Mesothelial cell of epicardium (in vitro differentiated cells): ENCODE measurements at regions not wholly inside any gene's neighbourhood (a gene's known extent, or its start where the extent isn't known, plus 50 kb on each side); places are given as distances from the start of the nearest gene placed in this dataset.

ENCODE experiments used
- DNase-seq, 2 experiments: peaks; one replicate each; pipeline ENCODE4 v3.0.0; 2021; ENCODE audit warnings: low spot score in 2 of 2; ENCODE audit not compliant: unreplicated experiment in 2 of 2
- H3K27ac Mint-ChIP-seq: 2 replicates; pipeline ENCODE4 v1.8.0; 2021; ENCODE audit warnings: mixed read lengths
- H3K27me3 Mint-ChIP-seq: 2 replicates; pipeline ENCODE4 v1.8.0; 2021; ENCODE audit warnings: low read depth, mixed read lengths
- H3K36me3 Mint-ChIP-seq: 2 replicates; pipeline ENCODE4 v1.8.0; 2021; ENCODE audit warnings: mixed read lengths
- H3K4me1 Mint-ChIP-seq: 2 replicates; pipeline ENCODE4 v1.8.0; 2021; ENCODE audit warnings: mixed read lengths
- H3K4me3 Mint-ChIP-seq: 2 replicates; pipeline ENCODE4 v1.8.0; 2021; ENCODE audit warnings: mild to moderate bottlenecking, moderate library complexity, mixed read lengths
- H3K9me3 Mint-ChIP-seq: 2 replicates; pipeline ENCODE4 v1.8.0; 2021; ENCODE audit warnings: mixed read lengths
- TF ChIP-seq, protein P1 (sequence below): fragments of 200-600 bp; sonication (generic); IDR thresholded peaks from one replicate; pipeline ENCODE4 v1.5.0; 2021; ENCODE audit warnings: antibody characterized with exemption; ENCODE audit not compliant: unreplicated experiment

DNA sequence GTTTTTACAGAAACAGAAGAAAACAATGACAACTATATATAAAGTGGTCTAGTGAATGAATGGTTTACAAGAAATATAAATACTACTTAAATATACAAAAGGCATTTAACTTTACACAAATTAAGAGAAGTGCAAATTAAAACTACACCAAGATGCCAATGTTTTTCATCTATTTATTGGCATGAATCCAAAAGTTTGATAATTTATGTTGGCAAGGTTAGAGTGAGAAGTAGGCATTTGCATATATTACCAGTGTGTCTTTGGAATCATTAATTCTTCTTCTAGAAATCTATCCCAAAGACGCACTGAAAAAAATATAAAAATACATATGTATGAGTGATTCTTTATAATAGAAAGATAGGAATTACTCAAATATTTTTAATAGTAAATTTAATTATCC is 457.4 kb downstream of the MDFIC start:
- Mint-ChIP-seq H3K27ac (no peak overlapping the region), H3K4me1 (peaks cover 1% of the 10 kb centered on the region), H3K4me3 (no peak overlapping the region), H3K9me3 (peaks cover 10% of the 10 kb centered on the region), H3K27me3 (no peaks in the 10 kb centered on the region), H3K36me3 (no peaks in the 10 kb centered on the region)
- TF ChIP-seq, protein P1, sequence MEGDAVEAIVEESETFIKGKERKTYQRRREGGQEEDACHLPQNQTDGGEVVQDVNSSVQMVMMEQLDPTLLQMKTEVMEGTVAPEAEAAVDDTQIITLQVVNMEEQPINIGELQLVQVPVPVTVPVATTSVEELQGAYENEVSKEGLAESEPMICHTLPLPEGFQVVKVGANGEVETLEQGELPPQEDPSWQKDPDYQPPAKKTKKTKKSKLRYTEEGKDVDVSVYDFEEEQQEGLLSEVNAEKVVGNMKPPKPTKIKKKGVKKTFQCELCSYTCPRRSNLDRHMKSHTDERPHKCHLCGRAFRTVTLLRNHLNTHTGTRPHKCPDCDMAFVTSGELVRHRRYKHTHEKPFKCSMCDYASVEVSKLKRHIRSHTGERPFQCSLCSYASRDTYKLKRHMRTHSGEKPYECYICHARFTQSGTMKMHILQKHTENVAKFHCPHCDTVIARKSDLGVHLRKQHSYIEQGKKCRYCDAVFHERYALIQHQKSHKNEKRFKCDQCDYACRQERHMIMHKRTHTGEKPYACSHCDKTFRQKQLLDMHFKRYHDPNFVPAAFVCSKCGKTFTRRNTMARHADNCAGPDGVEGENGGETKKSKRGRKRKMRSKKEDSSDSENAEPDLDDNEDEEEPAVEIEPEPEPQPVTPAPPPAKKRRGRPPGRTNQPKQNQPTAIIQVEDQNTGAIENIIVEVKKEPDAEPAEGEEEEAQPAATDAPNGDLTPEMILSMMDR, result no peak
- DNase-seq, result no peak

DNA sequence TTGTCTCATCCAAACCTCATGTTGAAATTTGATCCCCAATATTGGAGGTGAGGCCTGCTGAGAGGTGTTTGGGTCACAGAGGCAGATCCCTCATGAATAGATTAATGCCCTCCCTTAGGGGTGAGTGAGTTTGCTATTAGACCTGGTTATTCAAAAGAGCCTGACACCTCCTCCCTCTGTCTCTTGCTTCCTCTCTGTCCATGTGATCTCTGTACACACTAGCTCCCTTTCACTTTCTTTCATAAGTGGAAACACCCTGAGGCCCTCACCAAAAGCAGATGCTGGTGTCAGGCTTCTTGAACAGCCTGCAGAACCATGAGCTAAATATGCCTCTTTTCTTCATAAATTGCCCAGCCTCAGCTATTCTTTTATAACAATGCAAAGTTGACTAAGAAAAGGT is 447.1 kb downstream of the MDFIC start:
- TF ChIP-seq, protein P1, result no peak
- no peak overlapping the region for H3K4me3 Mint-ChIP-seq
- DNase-seq, result no peak

DNA sequence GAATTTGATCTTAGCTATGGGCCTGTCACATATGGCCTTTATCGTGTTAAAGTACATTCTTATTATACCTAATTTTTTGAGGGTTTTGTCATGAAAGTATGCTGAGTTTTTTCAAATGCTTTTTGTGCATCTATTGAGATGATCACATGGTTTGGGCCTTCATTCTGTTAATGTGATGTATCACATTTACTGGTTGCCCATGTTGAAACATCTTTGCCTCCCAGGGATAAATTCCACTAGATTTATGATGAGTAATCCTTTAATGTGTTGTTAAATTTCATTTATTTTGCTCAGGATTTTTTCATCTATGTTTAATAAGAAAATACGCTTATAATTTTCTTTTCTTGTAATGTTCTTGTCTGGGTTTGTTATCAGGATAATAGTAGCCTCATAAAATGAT is 442.0 kb downstream of the MDFIC start:
- no peak for DNase-seq
- TF ChIP-seq, protein P1, result no peak
- H3K4me3 Mint-ChIP-seq, result no peak overlapping the region

More for the DNA sequence above, 447.1 kb downstream of the MDFIC start:
- no peak overlapping the region for H3K27ac Mint-ChIP-seq
- H3K27me3 Mint-ChIP-seq, result no peaks in the 10 kb centered on the region
- peaks cover 30% of the 10 kb centered on the region for H3K9me3 Mint-ChIP-seq
- peaks cover 3% of the 10 kb centered on the region for H3K36me3 Mint-ChIP-seq
- no peaks in the 10 kb centered on the region for H3K4me1 Mint-ChIP-seq

DNA sequence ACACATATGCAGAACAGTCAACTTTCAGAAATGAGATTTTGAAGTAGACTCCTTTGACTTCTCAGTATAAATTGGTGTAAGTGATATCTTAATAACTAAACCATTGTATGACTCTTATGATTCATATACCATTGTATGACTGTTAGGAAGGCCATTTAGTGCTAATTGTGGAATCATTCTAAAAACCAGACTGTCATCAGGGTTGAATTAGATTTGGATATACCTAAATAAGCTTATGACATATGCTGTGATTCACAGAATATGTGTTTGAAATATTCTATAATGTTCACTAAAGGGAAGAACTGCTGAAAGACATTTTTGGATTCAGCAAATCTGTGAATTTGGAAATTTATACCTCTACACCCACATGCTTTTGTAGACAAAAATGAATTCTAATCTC is 438.1 kb downstream of the MDFIC start:
- Mint-ChIP-seq H3K9me3 (peaks cover 21% of the 10 kb centered on the region), H3K4me1 (peaks cover 23% of the 10 kb centered on the region), H3K27me3 (no peaks in the 10 kb centered on the region), H3K36me3 (peaks cover 2% of the 10 kb centered on the region), H3K4me3 (no peak overlapping the region), H3K27ac (no peak overlapping the region)
- TF ChIP-seq, protein P1, result no peak
- no peak for DNase-seq

More for the DNA sequence above, 442.0 kb downstream of the MDFIC start:
- Mint-ChIP-seq H3K27ac (no peak overlapping the region), H3K27me3 (no peaks in the 10 kb centered on the region), H3K36me3 (peaks cover 5% of the 10 kb centered on the region), H3K9me3 (peaks cover 32% of the 10 kb centered on the region), H3K4me1 (peaks cover 6% of the 10 kb centered on the region)

DNA sequence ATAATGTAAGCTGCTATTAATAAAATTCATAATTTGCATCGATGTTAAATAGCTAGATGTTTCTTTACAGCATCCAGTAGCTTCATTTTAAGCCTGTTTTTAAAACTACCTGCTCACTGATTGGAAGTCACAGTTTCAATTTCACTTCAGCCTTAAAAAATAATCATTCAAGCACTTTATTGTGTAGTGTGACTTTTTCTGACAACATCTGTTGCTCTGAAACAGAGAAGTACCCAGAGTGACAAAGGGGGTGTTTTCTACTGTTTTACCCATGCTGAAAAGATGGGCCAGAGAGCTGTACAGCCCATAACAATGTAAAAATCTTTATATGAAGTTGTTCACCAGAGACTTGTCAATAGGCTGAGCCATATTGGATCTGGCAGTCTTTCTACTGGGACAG is 437.2 kb downstream of the MDFIC start:
- TF ChIP-seq, protein P1, result no peak
- Mint-ChIP-seq H3K9me3 (peaks cover 13% of the 10 kb centered on the region), H3K27me3 (no peaks in the 10 kb centered on the region), H3K4me1 (peaks cover 23% of the 10 kb centered on the region), H3K4me3 (no peak overlapping the region), H3K27ac (no peak overlapping the region), H3K36me3 (peaks cover 2% of the 10 kb centered on the region)
- DNase-seq, result no peak

DNA sequence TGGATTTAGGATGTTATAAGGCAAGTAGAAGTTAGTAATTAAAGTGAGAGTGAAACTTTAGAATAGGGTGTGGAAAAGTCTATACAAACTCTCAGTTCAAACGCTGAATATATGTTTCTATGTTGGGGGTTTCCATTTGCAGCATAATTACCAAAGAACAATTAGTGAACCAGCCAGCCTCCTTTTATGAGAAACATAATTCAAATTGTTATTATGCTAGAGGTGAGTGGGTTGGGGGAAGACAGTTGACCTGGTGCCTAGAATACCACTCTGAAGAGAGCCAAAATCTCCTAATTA is 435.8 kb downstream of the MDFIC start:
- H3K9me3 Mint-ChIP-seq, result peaks cover 10% of the 10 kb centered on the region
- no peak for DNase-seq
- peaks cover 23% of the 10 kb centered on the region for H3K4me1 Mint-ChIP-seq
- H3K4me3 Mint-ChIP-seq, result no peak overlapping the region
- H3K36me3 Mint-ChIP-seq, result peaks cover 2% of the 10 kb centered on the region
- H3K27ac Mint-ChIP-seq, result no peak overlapping the region
- no peaks in the 10 kb centered on the region for H3K27me3 Mint-ChIP-seq
- TF ChIP-seq, protein P1, result no peak
